HepG2 (cell line): ENCODE measurements at regions not wholly inside any gene's neighbourhood (a gene's known extent, or its start where the extent isn't known, plus 50 kb on each side); places are given as distances from the start of the nearest gene placed in this dataset.

Source experiments
- ATF5 ChIP-seq: sonication (generic); formaldehyde crosslinking; IDR thresholded peaks from 2 replicates; pipeline ENCODE4 v1.4.0; 2020; ENCODE audit warnings: mild to moderate bottlenecking, low read depth, missing genetic modification reagents
- DMTF1 ChIP-seq: sonication (generic); formaldehyde crosslinking; IDR thresholded peaks from 2 replicates; pipeline ENCODE4 v1.4.0; 2020; ENCODE audit warnings: mild to moderate bottlenecking, missing genetic modification reagents
- GMEB1 ChIP-seq: sonication (generic); formaldehyde crosslinking; IDR thresholded peaks from 2 replicates; pipeline ENCODE4 v1.5.1; 2020; ENCODE audit warnings: missing genetic modification reagents, mild to moderate bottlenecking, borderline replicate concordance
- HDAC2 ChIP-seq: sonication (generic); formaldehyde crosslinking; IDR thresholded peaks from 2 replicates; pipeline ENCODE4 v1.4.0; 2020; ENCODE audit warnings: missing genetic modification reagents
- HOXA5 ChIP-seq: sonication (generic); formaldehyde crosslinking; IDR thresholded peaks from 2 replicates; pipeline ENCODE4 v1.4.0; 2020; ENCODE audit warnings: missing genetic modification reagents
- MEF2D ChIP-seq: sonication (generic); formaldehyde crosslinking; IDR thresholded peaks from 2 replicates; pipeline ENCODE4 v1.5.1; 2020; ENCODE audit warnings: mild to moderate bottlenecking, missing genetic modification reagents
- MYC ChIP-seq: sonication (generic); formaldehyde crosslinking; IDR thresholded peaks from 2 replicates; pipeline ENCODE4 v1.9.0; 2021; ENCODE audit warnings: missing genetic modification reagents, borderline replicate concordance
- ONECUT2 ChIP-seq: sonication (generic); formaldehyde crosslinking; IDR thresholded peaks from 2 replicates; pipeline ENCODE4 v1.4.0; 2020; ENCODE audit warnings: missing genetic modification reagents
- PATZ1 ChIP-seq: sonication (generic); formaldehyde crosslinking; IDR thresholded peaks from 2 replicates; pipeline ENCODE4 v1.4.0; 2020; ENCODE audit warnings: missing genetic modification reagents
- PHB2 ChIP-seq: fragments of 450-650 bp; IDR thresholded peaks from 2 replicates; pipeline ENCODE4 v1.6.1; 2018; ENCODE audit not compliant: partially characterized antibody
- RXRA ChIP-seq: sonication (generic); formaldehyde crosslinking; IDR thresholded peaks from 2 replicates; pipeline ENCODE4 v1.5.1; 2020; ENCODE audit warnings: missing genetic modification reagents
- TP53 ChIP-seq: sonication (generic); formaldehyde crosslinking; conservative IDR thresholded peaks from 2 replicates; pipeline ENCODE4 v1.4.0; 2020; ENCODE audit warnings: missing genetic modification reagents
- ZKSCAN5 ChIP-seq: sonication (generic); formaldehyde crosslinking; IDR thresholded peaks from 2 replicates; pipeline ENCODE4 v1.5.1; 2020; ENCODE audit warnings: mild to moderate bottlenecking, missing genetic modification reagents
- ZNF20 ChIP-seq: sonication (generic); formaldehyde crosslinking; IDR thresholded peaks from 2 replicates; pipeline ENCODE4 v1.4.0; 2020; ENCODE audit warnings: mild to moderate bottlenecking, moderate library complexity, missing genetic modification reagents
- ZNF263 ChIP-seq: sonication (generic); formaldehyde crosslinking; IDR thresholded peaks from 2 replicates; pipeline ENCODE4 v1.4.0; 2020; ENCODE audit warnings: missing genetic modification reagents
- ZNF362 ChIP-seq: sonication (generic); formaldehyde crosslinking; IDR thresholded peaks from 2 replicates; pipeline ENCODE4 v1.4.0; 2020; ENCODE audit warnings: missing genetic modification reagents, mild to moderate bottlenecking, borderline replicate concordance
- ZNF678 ChIP-seq: sonication (generic); formaldehyde crosslinking; IDR thresholded peaks from 2 replicates; pipeline ENCODE4 v1.4.0; 2020; ENCODE audit warnings: mild to moderate bottlenecking, missing genetic modification reagents
- ZNF7 ChIP-seq: IDR thresholded peaks from 2 replicates; pipeline ENCODE4 v1.6.1; 2016; ENCODE audit warnings: missing biosample characterization, missing genetic modification reagents
- ZNF710 ChIP-seq: sonication (generic); formaldehyde crosslinking; IDR thresholded peaks from 2 replicates; pipeline ENCODE4 v1.5.0; 2020; ENCODE audit warnings: mild to moderate bottlenecking, missing genetic modification reagents, borderline replicate concordance
- ZNF75D ChIP-seq: sonication (generic); formaldehyde crosslinking; IDR thresholded peaks from 2 replicates; pipeline ENCODE4 v1.8.1; 2023; ENCODE audit warnings: missing genetic modification reagents, mild to moderate bottlenecking, borderline replicate concordance

- no peak for TF ChIP-seq ZNF75D (CRISPR knock-in tag)
- TF ChIP-seq ZNF362 (CRISPR knock-in tag), result peak; percentile 90
- no peak for TF ChIP-seq DMTF1 (CRISPR knock-in tag)
- TF ChIP-seq GMEB1 (CRISPR knock-in tag), result peak; percentile 36; the same call in 1 of the 2 replicates
- no peak for TF ChIP-seq TP53 (CRISPR knock-in tag)
- TF ChIP-seq ZKSCAN5, result no peak
- TF ChIP-seq PATZ1 (CRISPR knock-in tag), result no peak; the same call in 1 of the 2 replicates
- TF ChIP-seq ZNF263 (CRISPR knock-in tag), result no peak
- peak; percentile 75 for TF ChIP-seq MEF2D (CRISPR knock-in tag)
- peak; percentile 97 for TF ChIP-seq HDAC2 (CRISPR knock-in tag)
- no peak for TF ChIP-seq ZNF7
- TF ChIP-seq ZNF710 (CRISPR knock-in tag), result peak; percentile 97
- TF ChIP-seq ZNF678, result no peak
- TF ChIP-seq MYC (CRISPR knock-in tag), result no peak
- no peak for TF ChIP-seq ZNF20 (CRISPR knock-in tag)
- peak; percentile 29; the same call in 1 of the 2 replicates for TF ChIP-seq ONECUT2 (CRISPR knock-in tag)
- no peak for TF ChIP-seq ATF5 (CRISPR knock-in tag)
- TF ChIP-seq HOXA5 (CRISPR knock-in tag), result peak; percentile 63; the same call in 1 of the 2 replicates
- TF ChIP-seq PHB2, result no peak
- no peak for TF ChIP-seq RXRA (CRISPR knock-in tag)
Observed at GRCh38 chr2:145822892-145823534, 1303.1 kb upstream of the ZEB2 start (continued).
